GM12878 (cell line): ENCODE measurements at regions not wholly inside any gene's neighbourhood (a gene's known extent, or its start where the extent isn't known, plus 50 kb on each side); places are given as distances from the start of the nearest gene placed in this dataset.
A peak's percentile ranks its signal among the peaks of the same experiment; 100 is the strongest.

ENCODE experiments used
- ATAC-seq: fragments of 200-7000 bp; cut with Tn5 transposase; 3 replicates; pipeline ENCODE4 v1.9.1; 2020; ENCODE audit warnings: mild to moderate bottlenecking, moderate library complexity
- BruUV-seq: library from RNA; stranded (reverse); fragments of 400-500 nt; replicated peaks from 2 replicates; lab custom pipeline; 2021; lab: Mats Ljungman, UMichigan
- CTCF ChIA-PET: fragments of 300-600 bp; sonication (Branson Sonifier 250); formaldehyde crosslinking; extraction: SDS; loops from one replicate; lab custom pipeline; 2021; ENCODE audit warnings: inconsistent platforms; lab: Yijun Ruan, JAX
- POLR2A ChIA-PET: fragments of 350-600 bp; formaldehyde crosslinking; extraction: SDS; loops from one replicate; lab custom pipeline; 2021; ENCODE audit warnings: inconsistent platforms; lab: Charles Lee
- RAD21 ChIA-PET: fragments of 300-600 bp; sonication (Branson Sonifier 250); formaldehyde crosslinking; loops from one replicate; lab custom pipeline; 2023; ENCODE audit warnings: antibody characterized with exemption; ENCODE audit not compliant: unreplicated experiment; lab: Charles Lee
- SMC1A ChIA-PET: fragments of 300-600 bp; sonication (Branson Sonifier 250); formaldehyde crosslinking; loops from one replicate; lab custom pipeline; 2023; ENCODE audit not compliant: unreplicated experiment, uncharacterized antibody; lab: Charles Lee
- DNase-seq: peaks from one replicate; pipeline ENCODE4 v3.0.0-alpha.2; 2011; ENCODE audit warnings: low read depth, low spot score
- FAIRE-seq: peaks from 3 replicates; lab custom pipeline; 2011; peaks lifted over from hg19 to GRCh38; lab: Jason Lieb, UNC
- H2AFZ ChIP-seq: 2 replicates; pipeline ENCODE4 v1.6.0; 2011; ENCODE audit warnings: low read depth, low read length, control low read depth; ENCODE audit not compliant: control insufficient read depth
- H3K27ac ChIP-seq: 2 replicates; pipeline ENCODE4 v1.5.1; 2011; ENCODE audit warnings: control low read depth; ENCODE audit not compliant: control insufficient read depth, insufficient read depth
- H3K27me3 ChIP-seq, 2 experiments: replicated peaks in 1 of 2; 2 replicates each; pipeline versions ENCODE4 v1.6.0 to v1.6.1; 2011; ENCODE audit warnings: low read length in 1 of 2; ENCODE audit not compliant: control insufficient read depth in 2 of 2, insufficient read depth in 2 of 2
- H3K36me3 ChIP-seq, 2 experiments: 2 replicates each; pipeline ENCODE4 v1.5.1; 2011; ENCODE audit warnings: low read length in 1 of 2; ENCODE audit not compliant: control insufficient read depth in 2 of 2, insufficient read depth in 2 of 2
- H3K4me1 ChIP-seq: 2 replicates; pipeline ENCODE4 v1.6.1; 2011; ENCODE audit warnings: mild to moderate bottlenecking, low read length, moderate library complexity, mixed read lengths; ENCODE audit not compliant: control insufficient read depth, insufficient read depth
- H3K4me2 ChIP-seq: 2 replicates; pipeline ENCODE4 v1.6.0; 2011; ENCODE audit warnings: control low read depth; ENCODE audit not compliant: control insufficient read depth, insufficient read depth
- H3K4me3 ChIP-seq: fragments of 200-600 bp; sonication (generic); 2 replicates; pipeline ENCODE4 v1.5.1; 2016
- H3K79me2 ChIP-seq: 2 replicates; pipeline ENCODE4 v1.6.0; 2011; ENCODE audit warnings: low read length; ENCODE audit not compliant: control insufficient read depth, insufficient read depth
- H3K9ac ChIP-seq: 2 replicates; pipeline ENCODE4 v1.8.0; 2011; ENCODE audit warnings: low read length, control low read depth, mixed read lengths; ENCODE audit not compliant: control insufficient read depth, insufficient read depth
- H3K9me3 ChIP-seq: replicated peaks from 3 replicates; pipeline ENCODE4 v1.5.1; 2011; ENCODE audit warnings: mild to moderate bottlenecking, low read length; ENCODE audit not compliant: control insufficient read depth, insufficient read depth
- H4K20me1 ChIP-seq: 2 replicates; pipeline ENCODE4 v1.6.0; 2011; ENCODE audit not compliant: control insufficient read depth, insufficient read depth
- REST ChIP-seq: IDR thresholded peaks from 2 replicates; pipeline ENCODE4 v1.6.1; 2012; ENCODE audit warnings: mild to moderate bottlenecking, low read depth, low read length
- WGBS: methylation state at CpG from one replicate; pipeline ENCODE4 v1.1.6; 2016; ENCODE audit warnings: low lambda C conversion rate; ENCODE audit not compliant: insufficient replicate concordance, insufficient coverage; ENCODE audit errors: missing lambda C conversion rate; 5-methylcytosine and 5-hydroxymethylcytosine counted together
- in situ Hi-C: fragments of 300-500 bp; cut with MboI; formaldehyde crosslinking; loops from 9 replicates; pipeline ENCODE4 v1.14.3; 2018; ENCODE audit warnings: mixed read lengths
- intact Hi-C: fragments of 100-400 bp; cut with micrococcal nuclease; formaldehyde crosslinking; loops from one replicate; pipeline ENCODE4 v1.14.2; 2022; ENCODE audit not compliant: unreplicated experiment
- TF ChIP-seq, protein P1 (sequence below), 3 experiments: IDR thresholded peaks in 2 of 3; conservative IDR thresholded peaks in 1 of 3; 2 replicates each; pipeline ENCODE4 v1.5.1; 2011; ENCODE audit warnings: low read depth in 3 of 3, low read length in 3 of 3, mild to moderate bottlenecking in 3 of 3, control low read depth in 2 of 3, moderate library complexity in 2 of 3, inconsistent platforms in 1 of 3, mixed read lengths in 1 of 3; ENCODE audit not compliant: control insufficient read depth in 2 of 3, insufficient read depth in 1 of 3; ENCODE audit errors: extremely low read depth in 1 of 3

DNA sequence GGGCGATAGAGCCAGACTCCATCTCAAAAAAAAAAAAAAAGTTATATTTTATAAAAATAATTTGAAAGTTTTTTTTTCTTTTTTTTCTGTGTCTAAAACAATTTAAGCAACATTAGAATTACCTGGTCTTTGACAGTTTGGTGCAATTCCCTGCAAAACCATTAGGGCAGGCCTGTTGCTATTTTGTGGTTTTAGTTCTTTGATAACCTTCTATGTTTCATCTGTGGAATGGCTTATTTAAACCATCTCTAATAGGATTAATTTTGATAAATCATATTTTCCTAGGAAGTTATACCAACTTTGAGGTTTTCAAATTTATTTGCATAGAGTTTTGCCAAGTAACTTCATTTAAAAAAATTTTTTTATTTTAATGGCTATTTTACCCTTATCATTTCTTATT lies 141.2 kb upstream of the TWIST2 start:
- no peak overlapping the region for H3K4me3 ChIP-seq
- no peak for DNase-seq
- TF ChIP-seq, protein P1, sequence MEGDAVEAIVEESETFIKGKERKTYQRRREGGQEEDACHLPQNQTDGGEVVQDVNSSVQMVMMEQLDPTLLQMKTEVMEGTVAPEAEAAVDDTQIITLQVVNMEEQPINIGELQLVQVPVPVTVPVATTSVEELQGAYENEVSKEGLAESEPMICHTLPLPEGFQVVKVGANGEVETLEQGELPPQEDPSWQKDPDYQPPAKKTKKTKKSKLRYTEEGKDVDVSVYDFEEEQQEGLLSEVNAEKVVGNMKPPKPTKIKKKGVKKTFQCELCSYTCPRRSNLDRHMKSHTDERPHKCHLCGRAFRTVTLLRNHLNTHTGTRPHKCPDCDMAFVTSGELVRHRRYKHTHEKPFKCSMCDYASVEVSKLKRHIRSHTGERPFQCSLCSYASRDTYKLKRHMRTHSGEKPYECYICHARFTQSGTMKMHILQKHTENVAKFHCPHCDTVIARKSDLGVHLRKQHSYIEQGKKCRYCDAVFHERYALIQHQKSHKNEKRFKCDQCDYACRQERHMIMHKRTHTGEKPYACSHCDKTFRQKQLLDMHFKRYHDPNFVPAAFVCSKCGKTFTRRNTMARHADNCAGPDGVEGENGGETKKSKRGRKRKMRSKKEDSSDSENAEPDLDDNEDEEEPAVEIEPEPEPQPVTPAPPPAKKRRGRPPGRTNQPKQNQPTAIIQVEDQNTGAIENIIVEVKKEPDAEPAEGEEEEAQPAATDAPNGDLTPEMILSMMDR (IDR thresholded peaks at IDR 0.05 in 2 of 3, conservative IDR thresholded peaks at IDR 0.05 in 1 of 3; ENCODE audit: control insufficient read depth in 2 of 3, extremely low read depth in 1 of 3, insufficient read depth in 1 of 3, low read depth in 3 of 3, low read length in 3 of 3): peak in 1 of 3 experiments; percentile 18; a peak in 1 of 6 replicates
- TF ChIP-seq REST: no peak
- SMC1A ChIA-PET: no interaction called here
- POLR2A ChIA-PET: no interaction called here
- no peak overlapping the region for H2AFZ ChIP-seq
- H3K79me2 ChIP-seq: no peaks in the 10 kb centered on the region
- no peak overlapping the region for H3K27ac ChIP-seq
- H3K9me3 ChIP-seq: no peaks in the 10 kb centered on the region
- in situ Hi-C loops (no loop called here), intact Hi-C loops (no loop called here)
- H3K36me3 ChIP-seq: no peaks in the 10 kb centered on the region
- no TSS peak for BruUV-seq
- no peak overlapping the region for H3K4me2 ChIP-seq
- no peak for FAIRE-seq
- H3K9ac ChIP-seq: no peak overlapping the region
- ATAC-seq: no peak
- H4K20me1 ChIP-seq: no peaks in the 10 kb centered on the region
- CTCF ChIA-PET: no interaction called here
- RAD21 ChIA-PET: no interaction called here
- WGBS: no CpG with 5 or more reads among the region's 1 CpG
- H3K4me1 ChIP-seq: no peaks in the 10 kb centered on the region
- H3K27me3 ChIP-seq: no peaks in the 10 kb centered on the region
